Ishikawa (cell line): ENCODE measurements at regions not wholly inside any gene's neighbourhood (a gene's known extent, or its start where the extent isn't known, plus 50 kb on each side); places are given as distances from the start of the nearest gene placed in this dataset.

ENCODE experiments used
- CEBPB ChIP-seq: IDR thresholded peaks from 2 replicates; pipeline ENCODE4 v1.6.1; 2012
- EGR1 ChIP-seq: IDR thresholded peaks from 2 replicates; pipeline ENCODE4 v1.6.1; 2012
- EP300 ChIP-seq: IDR thresholded peaks from 2 replicates; pipeline ENCODE4 v1.6.1; 2012; ENCODE audit warnings: borderline replicate concordance
- FOXM1 ChIP-seq: IDR thresholded peaks from 2 replicates; pipeline ENCODE4 v1.6.1; 2012; ENCODE audit warnings: low read depth, borderline replicate concordance
- MAX ChIP-seq: IDR thresholded peaks from 2 replicates; pipeline ENCODE4 v1.6.1; 2012
- NFIC ChIP-seq: IDR thresholded peaks from 2 replicates; pipeline ENCODE4 v1.6.1; 2012
- RAD21 ChIP-seq: IDR thresholded peaks from 2 replicates; pipeline ENCODE4 v1.6.1; 2012; ENCODE audit warnings: low read depth
- TAF1 ChIP-seq: IDR thresholded peaks from 2 replicates; pipeline ENCODE4 v1.6.1; 2012; ENCODE audit warnings: low read depth, mild to moderate bottlenecking
- TCF12 ChIP-seq: IDR thresholded peaks from 2 replicates; pipeline ENCODE4 v1.6.1; 2012; ENCODE audit warnings: low read depth
- TEAD4 ChIP-seq: IDR thresholded peaks from 2 replicates; pipeline ENCODE4 v1.6.1; 2012
- USF1 ChIP-seq: IDR thresholded peaks from 2 replicates; pipeline ENCODE4 v1.6.1; 2012
- ZBTB7A ChIP-seq: IDR thresholded peaks from 2 replicates; pipeline ENCODE4 v1.6.1; 2012; ENCODE audit warnings: low read depth

- TF ChIP-seq FOXM1 (no peak), EP300 (no peak), RAD21 (no peak), TAF1 (no peak), TCF12 (no peak), EGR1 (no peak), ZBTB7A (no peak), MAX (no peak), USF1 (no peak), NFIC (no peak), TEAD4 (no peak), CEBPB (no peak)
Measured at GRCh38 chr4:71907782-71908181, 123.9 kb upstream of the GC start.
